ENCODE measurements at regions not wholly inside any gene's neighbourhood (a gene's known extent, or its start where the extent isn't known, plus 50 kb on each side); places are given as distances from the start of the nearest gene placed in this dataset.

DNA sequence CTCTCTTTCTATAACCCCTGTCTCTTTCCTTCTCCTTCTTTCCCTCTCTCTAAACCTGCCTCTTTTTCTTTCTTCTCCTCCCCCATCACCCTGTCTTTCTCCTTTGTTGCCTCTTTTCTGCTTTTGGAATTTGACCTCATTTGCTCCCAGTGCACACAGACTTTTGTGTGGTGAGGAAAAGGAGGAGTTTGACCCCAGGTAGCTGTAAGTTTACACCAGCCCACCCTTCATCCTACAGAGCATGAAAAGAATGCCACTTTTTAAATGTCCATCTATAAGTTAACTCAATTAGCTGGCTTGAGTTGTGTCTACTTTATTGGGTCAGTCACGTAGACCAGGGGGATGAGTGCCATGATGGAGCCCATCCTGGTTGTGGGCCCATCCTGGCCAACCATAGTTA, 146.8 kb upstream of the SLC38A2 start:
- ChIA-PET CTCF (no interaction called here), POLR2A (interaction anchor here (0.5 to 0.7 kb wide), 2 partner anchors 128 to 155 kb away, joined by 3 read pairs; no protein-coding TSS in a partner anchor)
- H3K27me3 Mint-ChIP-seq (ENCODE audit: insufficient read depth, unreplicated experiment) = no peaks in the 10 kb centered on the region
- peaks cover 10% of the 10 kb centered on the region for H3K9me3 Mint-ChIP-seq (ENCODE audit: unreplicated experiment)
- no peak overlapping the region for H3K27ac Mint-ChIP-seq (ENCODE audit: low read depth, unreplicated experiment)
- intact Hi-C loops (cut with micrococcal nuclease) = no loop called here
- no peak for TF ChIP-seq CTCF (IDR thresholded peaks at IDR 0.05; ENCODE audit: unreplicated experiment)
- peaks cover 12% of the 10 kb centered on the region for H3K36me3 Mint-ChIP-seq (ENCODE audit: insufficient read depth, unreplicated experiment)
- DNase-seq (ENCODE audit: unreplicated experiment) = no peak
- no TSS peak for BruUV-seq (replicated peaks)
- peaks cover 32% of the 10 kb centered on the region for H3K4me1 Mint-ChIP-seq (ENCODE audit: insufficient read depth, unreplicated experiment)
- no peak overlapping the region for H3K4me3 Mint-ChIP-seq (ENCODE audit: unreplicated experiment)

GRCh38 chr12:46518729-46519128, 146.2 kb upstream of the SLC38A2 start:
- H3K4me3 Mint-ChIP-seq (ENCODE audit: unreplicated experiment) = no peak overlapping the region
- POLR2A ChIA-PET = no interaction called here
- peaks cover 13% of the 10 kb centered on the region for H3K36me3 Mint-ChIP-seq (ENCODE audit: insufficient read depth, unreplicated experiment)
- H3K27me3 Mint-ChIP-seq (ENCODE audit: insufficient read depth, unreplicated experiment) = no peaks in the 10 kb centered on the region
- peaks cover 25% of the 10 kb centered on the region for H3K4me1 Mint-ChIP-seq (ENCODE audit: insufficient read depth, unreplicated experiment)
- H3K27ac Mint-ChIP-seq (ENCODE audit: low read depth, unreplicated experiment) = no peak overlapping the region
- intact Hi-C loops (cut with micrococcal nuclease) = no loop called here
- no TSS peak for BruUV-seq (replicated peaks)
- TF ChIP-seq CTCF (IDR thresholded peaks at IDR 0.05; ENCODE audit: unreplicated experiment) = no peak
- CTCF ChIA-PET = no interaction called here
- peaks cover 11% of the 10 kb centered on the region for H3K9me3 Mint-ChIP-seq (ENCODE audit: unreplicated experiment)
- no peak for DNase-seq (ENCODE audit: unreplicated experiment)

- DNase-seq (ENCODE audit: unreplicated experiment) = no peak
- no peak overlapping the region for H3K4me3 Mint-ChIP-seq (ENCODE audit: unreplicated experiment)
- CTCF ChIA-PET = no interaction called here
- H3K4me1 Mint-ChIP-seq (ENCODE audit: insufficient read depth, unreplicated experiment) = peaks cover 20% of the 10 kb centered on the region
- TF ChIP-seq CTCF (IDR thresholded peaks at IDR 0.05; ENCODE audit: unreplicated experiment) = no peak
- peaks cover 14% of the 10 kb centered on the region for H3K9me3 Mint-ChIP-seq (ENCODE audit: unreplicated experiment)
- H3K27ac Mint-ChIP-seq (ENCODE audit: low read depth, unreplicated experiment) = no peak overlapping the region
- intact Hi-C loops (cut with micrococcal nuclease) = no loop called here
- peaks cover 13% of the 10 kb centered on the region for H3K36me3 Mint-ChIP-seq (ENCODE audit: insufficient read depth, unreplicated experiment)
- H3K27me3 Mint-ChIP-seq (ENCODE audit: insufficient read depth, unreplicated experiment) = no peaks in the 10 kb centered on the region
- BruUV-seq (replicated peaks) = no TSS peak
- POLR2A ChIA-PET = no interaction called here
Measured at GRCh38 chr12:46518169-46518568, 145.6 kb upstream of the SLC38A2 start.

GRCh38 chr12:46517579-46517962, 145.0 kb upstream of the SLC38A2 start:
- Mint-ChIP-seq H3K4me3 (ENCODE audit: unreplicated experiment) (no peak overlapping the region), H3K27me3 (ENCODE audit: insufficient read depth, unreplicated experiment) (no peaks in the 10 kb centered on the region), H3K27ac (ENCODE audit: low read depth, unreplicated experiment) (peak overlapping the region; percentile 27), H3K9me3 (ENCODE audit: unreplicated experiment) (peaks cover 20% of the 10 kb centered on the region), H3K4me1 (ENCODE audit: insufficient read depth, unreplicated experiment) (peaks cover 18% of the 10 kb centered on the region), H3K36me3 (ENCODE audit: insufficient read depth, unreplicated experiment) (peaks cover 13% of the 10 kb centered on the region)
- no peak for DNase-seq (ENCODE audit: unreplicated experiment)
- POLR2A ChIA-PET = no interaction called here
- TF ChIP-seq CTCF (IDR thresholded peaks at IDR 0.05; ENCODE audit: unreplicated experiment) = no peak
- no TSS peak for BruUV-seq (replicated peaks)
- intact Hi-C loops (cut with micrococcal nuclease) = no loop called here
- CTCF ChIA-PET = no interaction called here
